Right lobe of liver (tissue), 6 donors: ENCODE measurements at regions not wholly inside any gene's neighbourhood (a gene's known extent, or its start where the extent isn't known, plus 50 kb on each side); places are given as distances from the start of the nearest gene placed in this dataset.
"Not testable (repeated sequence)": the region's sequence is repeated elsewhere in the genome, so short reads cannot be mapped to it uniquely, and the experiment has no call there.

Source experiments
- ATAC-seq, 4 donors: fragments of 200-7000 bp; cut with Tn5 transposase; one replicate each; pipeline ENCODE4 v1.9.1; 2020; ENCODE audit warnings: mild to moderate bottlenecking in 4 of 4, moderate library complexity in 4 of 4
- DNase-seq, 3 donors: peaks; one replicate each; pipeline ENCODE4 v3.0.0-alpha.2; 2020
- H3K27ac ChIP-seq, 3 donors: fragments of 200-600 bp; one replicate each; pipeline ENCODE4 v1.8.0; 2022
- H3K27me3 ChIP-seq, 2 donors: fragments of 200-600 bp; one replicate each; pipeline ENCODE4 v1.8.0; 2022
- H3K36me3 ChIP-seq, 4 donors: fragments of 200-600 bp; sonication (generic) in 1 of 4; one replicate each; pipeline versions ENCODE4 v1.5.1 to v1.8.0; 2017 to 2022; ENCODE audit warnings: control low read depth in 1 of 4
- H3K4me1 ChIP-seq, 4 donors: fragments of 200-600 bp; sonication (generic) in 1 of 4; one replicate each; pipeline versions ENCODE4 v1.5.1 to v1.8.0; 2017 to 2022; ENCODE audit warnings: control low read depth in 1 of 4
- H3K4me3 ChIP-seq, 3 donors: fragments of 200-600 bp; one replicate each; pipeline ENCODE4 v1.8.0; 2022
- H3K9me3 ChIP-seq, 4 donors: fragments of 200-600 bp; sonication (generic) in 1 of 4; one replicate each; pipeline versions ENCODE4 v1.5.1 to v1.8.0; 2017 to 2022; ENCODE audit warnings: control low read depth in 1 of 4
- POLR2A ChIP-seq: fragments of 450-650 bp; IDR thresholded peaks from one replicate; pipeline ENCODE4 v1.6.1; 2017; ENCODE audit warnings: antibody characterized with exemption, mild to moderate bottlenecking
- WGBS: methylation state at CpG from one replicate; pipeline ENCODE4 v1.1.6; 2018; ENCODE audit warnings: low coverage, low lambda C conversion rate; ENCODE audit not compliant: insufficient coverage; ENCODE audit errors: missing lambda C conversion rate; 5-methylcytosine and 5-hydroxymethylcytosine counted together
- intact Hi-C, 2 donors: fragments of 100-400 bp; cut with DNase I; formaldehyde crosslinking; loops; one replicate each; pipeline versions ENCODE4 v1.11.2 to v1.14.1; 2022
- TF ChIP-seq, protein P1 (sequence below), 4 donors: fragments of 200-600 bp in 3 of 4; fragments of 450-650 bp in 1 of 4; IDR thresholded peaks; one replicate each; pipeline versions ENCODE4 v1.5.1 to v1.8.0; 2016 to 2022; ENCODE audit warnings: antibody characterized with exemption in 4 of 4, mild to moderate bottlenecking in 2 of 4
- donor health status: DM: no; HTN: yes; CAD: no.
- donor health status: DM: no; HTN: no; CAD: no.
- donor health status: DM: no; HTN: no; CAD: no.
- donor health status: DM: no; HTN: yes; CAD: no.
- donor health status: DM: no; HTN: yes; CAD: no.

DNA sequence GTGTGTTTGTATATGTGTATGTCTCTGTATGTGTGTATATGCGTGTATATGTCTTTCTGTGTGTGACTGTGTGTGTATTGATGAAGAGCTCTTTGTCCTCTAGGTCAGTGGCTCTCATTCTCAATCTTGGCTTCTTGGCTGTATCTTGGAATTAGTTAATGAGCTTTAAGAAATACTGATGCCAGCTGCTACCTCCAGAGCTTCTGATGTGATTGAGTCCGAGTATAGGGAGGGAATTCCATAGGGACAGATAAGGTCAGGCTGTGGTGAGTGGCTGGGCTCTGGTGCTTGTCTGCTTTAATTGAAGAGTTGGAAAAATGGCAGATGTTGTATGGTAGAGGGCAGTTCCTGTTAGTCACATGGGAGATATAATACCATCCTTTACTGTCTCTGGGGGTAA is 140.1 kb downstream of the C12orf75 start:
- TF ChIP-seq POLR2A = no peak
- TF ChIP-seq, protein P1, sequence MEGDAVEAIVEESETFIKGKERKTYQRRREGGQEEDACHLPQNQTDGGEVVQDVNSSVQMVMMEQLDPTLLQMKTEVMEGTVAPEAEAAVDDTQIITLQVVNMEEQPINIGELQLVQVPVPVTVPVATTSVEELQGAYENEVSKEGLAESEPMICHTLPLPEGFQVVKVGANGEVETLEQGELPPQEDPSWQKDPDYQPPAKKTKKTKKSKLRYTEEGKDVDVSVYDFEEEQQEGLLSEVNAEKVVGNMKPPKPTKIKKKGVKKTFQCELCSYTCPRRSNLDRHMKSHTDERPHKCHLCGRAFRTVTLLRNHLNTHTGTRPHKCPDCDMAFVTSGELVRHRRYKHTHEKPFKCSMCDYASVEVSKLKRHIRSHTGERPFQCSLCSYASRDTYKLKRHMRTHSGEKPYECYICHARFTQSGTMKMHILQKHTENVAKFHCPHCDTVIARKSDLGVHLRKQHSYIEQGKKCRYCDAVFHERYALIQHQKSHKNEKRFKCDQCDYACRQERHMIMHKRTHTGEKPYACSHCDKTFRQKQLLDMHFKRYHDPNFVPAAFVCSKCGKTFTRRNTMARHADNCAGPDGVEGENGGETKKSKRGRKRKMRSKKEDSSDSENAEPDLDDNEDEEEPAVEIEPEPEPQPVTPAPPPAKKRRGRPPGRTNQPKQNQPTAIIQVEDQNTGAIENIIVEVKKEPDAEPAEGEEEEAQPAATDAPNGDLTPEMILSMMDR (IDR thresholded peaks at IDR 0.05) = no peak
- WGBS = 41% methylated on average over 2 of the region's 2 CpGs
- H3K27ac ChIP-seq = no peak overlapping the region

DNA sequence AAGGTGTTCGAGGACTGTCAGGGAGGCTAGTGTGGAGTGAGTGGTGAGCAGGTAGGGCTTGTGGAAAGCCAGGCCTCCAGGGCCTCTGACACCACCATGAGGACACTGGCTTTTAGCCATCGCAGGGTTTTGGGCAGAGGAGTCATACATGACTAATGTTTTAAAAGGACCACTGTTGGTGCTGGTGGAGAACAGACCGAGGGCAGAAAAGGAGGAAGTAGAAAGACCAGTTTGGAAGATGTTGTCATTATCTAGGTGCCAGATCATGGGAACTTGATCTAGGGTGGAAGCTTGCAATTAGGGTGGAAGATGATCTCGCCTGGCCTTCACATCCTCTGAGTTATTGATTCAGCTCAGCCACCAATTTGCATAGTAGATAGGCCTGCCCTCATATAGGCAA is 144.2 kb downstream of the C12orf75 start:
- no peaks in the 10 kb centered on the region for H3K9me3 ChIP-seq
- no peaks in the 10 kb centered on the region for H3K4me1 ChIP-seq
- no peak for TF ChIP-seq POLR2A
- TF ChIP-seq, protein P1 (IDR thresholded peaks at IDR 0.05) = no peak
- intact Hi-C loops = no loop called here
- no peak for ATAC-seq
- WGBS = 70% methylated on average over 4 of the region's 4 CpGs
- no peak overlapping the region for H3K4me3 ChIP-seq
- no peak for DNase-seq
- H3K36me3 ChIP-seq = no peaks in the 10 kb centered on the region
- H3K27ac ChIP-seq = no peak overlapping the region
- no peaks in the 10 kb centered on the region for H3K27me3 ChIP-seq

More for the DNA sequence above, 140.1 kb downstream of the C12orf75 start:
- no peak for DNase-seq
- no peak for ATAC-seq
- Histone ChIP-seq H3K27me3 (no peaks in the 10 kb centered on the region), H3K4me3 (no peak overlapping the region), H3K9me3 (no peaks in the 10 kb centered on the region), H3K36me3 (no peaks in the 10 kb centered on the region), H3K4me1 (no peaks in the 10 kb centered on the region)
- intact Hi-C loops = no loop called here

DNA sequence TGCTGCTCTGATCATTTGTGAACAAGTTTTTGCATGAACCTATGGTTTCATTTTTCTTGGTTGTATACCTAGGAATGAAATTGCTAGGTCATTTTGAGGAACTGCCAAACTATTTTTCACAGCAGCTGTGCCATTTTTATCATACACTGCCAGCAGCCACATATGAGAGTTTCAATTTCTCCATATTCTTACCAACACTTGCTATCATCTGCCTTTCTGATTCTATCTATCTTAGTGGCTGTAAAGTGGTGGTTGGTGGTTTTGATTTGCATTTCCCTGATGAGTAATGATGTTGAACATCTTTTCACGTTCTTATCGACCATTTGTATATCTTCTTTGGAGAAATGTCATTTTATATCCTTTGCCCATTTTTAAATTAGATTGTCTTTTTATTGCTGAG is 146.1 kb downstream of the C12orf75 start:
- 15% methylated on average over 2 of the region's 2 CpGs for WGBS
- no peaks in the 10 kb centered on the region for H3K27me3 ChIP-seq
- no peaks in the 10 kb centered on the region for H3K4me1 ChIP-seq
- intact Hi-C loops = no loop called here
- TF ChIP-seq POLR2A = no peak
- TF ChIP-seq, protein P1 (IDR thresholded peaks at IDR 0.05) = no peak
- H3K27ac ChIP-seq = no peak overlapping the region
- H3K9me3 ChIP-seq = no peaks in the 10 kb centered on the region
- no peak overlapping the region for H3K4me3 ChIP-seq
- DNase-seq = no peak
- ATAC-seq = no peak
- H3K36me3 ChIP-seq = no peaks in the 10 kb centered on the region

DNA sequence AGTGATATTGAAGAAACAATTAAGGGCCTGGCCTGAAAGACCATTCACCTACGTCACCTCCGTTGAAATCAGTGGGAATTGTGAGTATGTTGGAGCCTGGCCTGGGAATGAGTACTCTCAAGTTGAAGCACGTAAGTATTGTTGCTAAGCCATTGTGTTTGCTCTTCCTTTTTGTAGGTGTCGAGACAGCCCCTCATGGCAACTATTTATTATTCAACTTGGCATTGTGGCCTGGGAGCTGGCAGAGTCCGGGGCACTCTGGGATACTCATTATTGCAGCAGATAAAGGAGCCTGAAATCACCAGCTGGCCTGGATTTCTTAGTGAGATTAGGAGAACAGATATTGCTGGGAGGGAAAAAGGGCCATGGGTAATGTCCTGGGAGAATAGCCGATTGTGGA is 147.4 kb downstream of the C12orf75 start:
- no peaks in the 10 kb centered on the region for H3K36me3 ChIP-seq
- TF ChIP-seq POLR2A = no peak
- TF ChIP-seq, protein P1 (IDR thresholded peaks at IDR 0.05) = no peak
- H3K27me3 ChIP-seq = no peaks in the 10 kb centered on the region
- WGBS = 71% methylated on average over 6 of the region's 6 CpGs
- no peak overlapping the region for H3K27ac ChIP-seq
- no peaks in the 10 kb centered on the region for H3K9me3 ChIP-seq
- ATAC-seq (no peak), DNase-seq (no peak)
- intact Hi-C loops = no loop called here
- no peak overlapping the region for H3K4me3 ChIP-seq
- no peaks in the 10 kb centered on the region for H3K4me1 ChIP-seq

DNA sequence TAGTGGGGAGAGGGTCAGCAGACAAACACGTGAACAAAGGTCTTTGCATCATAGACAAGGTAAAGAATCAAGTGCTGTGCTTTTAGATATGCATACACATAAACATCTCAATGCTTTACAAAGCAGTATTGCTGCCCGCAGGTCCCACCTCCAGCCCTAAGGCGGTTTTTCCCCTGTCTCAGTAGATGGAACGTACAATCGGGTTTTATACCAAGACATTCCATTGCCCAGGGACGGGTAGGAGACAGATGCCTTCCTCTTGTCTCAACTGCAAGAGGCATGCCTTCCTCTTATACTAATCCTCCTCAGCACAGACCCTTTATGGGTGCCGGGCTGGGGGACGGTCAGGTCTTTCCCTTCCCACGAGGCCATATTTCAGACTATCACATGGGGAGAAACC is 148.3 kb downstream of the C12orf75 start:
- H3K27ac ChIP-seq, ATAC-seq, H3K9me3 ChIP-seq, H3K36me3 ChIP-seq, DNase-seq, H3K4me3 ChIP-seq, H3K4me1 ChIP-seq, intact Hi-C loops, H3K27me3 ChIP-seq: not testable (repeated sequence)
- 69% methylated on average over 5 of the region's 9 CpGs for WGBS
